22Rv1 (cell line): ENCODE measurements at regions not wholly inside any gene's neighbourhood (a gene's known extent, or its start where the extent isn't known, plus 50 kb on each side); places are given as distances from the start of the nearest gene placed in this dataset.
"Not testable (repeated sequence)": the region's sequence is repeated elsewhere in the genome, so short reads cannot be mapped to it uniquely, and the experiment has no call there.

Source experiments
- H3K27ac ChIP-seq: fragments of 450-650 bp; 2 replicates; pipeline ENCODE4 v1.5.1; 2017
- CTCF ChIP-seq: fragments of 450-650 bp; IDR thresholded peaks from 2 replicates; pipeline ENCODE4 v1.5.1; 2017; ENCODE audit warnings: mild to moderate bottlenecking
- ZFX ChIP-seq: fragments of 450-650 bp; IDR thresholded peaks from 2 replicates; pipeline ENCODE4 v1.6.1; 2017; ENCODE audit warnings: antibody characterized with exemption, borderline replicate concordance

- TF ChIP-seq CTCF (no peak), ZFX (no peak)
- H3K27ac ChIP-seq, result no peak overlapping the region
Measured at GRCh38 chr3:118803096-118803476, 231.6 kb downstream of the IGSF11 start.

GRCh38 chr3:118805007-118805406 is 229.6 kb downstream of the IGSF11 start:
- TF ChIP-seq ZFX (no peak), CTCF (no peak)
- no peak overlapping the region for H3K27ac ChIP-seq

- TF ChIP-seq CTCF (no peak), ZFX (no peak)
- no peak overlapping the region for H3K27ac ChIP-seq
Measured at GRCh38 chr3:118806423-118806822, 228.2 kb downstream of the IGSF11 start.

- H3K27ac ChIP-seq, result not testable (repeated sequence)
Measured at GRCh38 chr3:118807349-118807748, 227.3 kb downstream of the IGSF11 start.

DNA sequence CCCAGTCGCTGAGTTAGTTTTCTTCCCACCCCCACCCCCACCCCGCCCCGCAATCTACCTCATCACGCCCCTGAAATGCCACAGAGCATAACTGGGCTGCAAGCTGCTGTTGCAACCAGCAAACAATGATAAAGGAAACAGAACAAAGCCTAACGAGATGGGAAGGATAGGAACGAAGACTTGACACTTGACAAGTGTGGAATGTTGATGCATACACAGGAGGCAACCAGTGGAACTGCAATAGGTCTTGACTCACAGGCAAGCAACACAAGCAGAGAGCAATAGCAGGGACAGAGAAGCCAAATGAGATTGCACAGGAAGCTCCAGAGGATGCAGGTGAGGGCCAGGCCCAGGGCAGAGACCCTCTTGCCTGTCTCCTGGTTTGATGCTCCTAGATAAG is 225.9 kb downstream of the IGSF11 start:
- no peak for TF ChIP-seq CTCF
- TF ChIP-seq ZFX, result no peak
- no peak overlapping the region for H3K27ac ChIP-seq

GRCh38 chr3:118809696-118810498 is 224.7 kb downstream of the IGSF11 start:
- no peak overlapping the region for H3K27ac ChIP-seq
- no peak for TF ChIP-seq ZFX
- no peak for TF ChIP-seq CTCF

- H3K27ac ChIP-seq, result no peak overlapping the region
- TF ChIP-seq CTCF (no peak), ZFX (no peak)
Measured at GRCh38 chr3:118810499-118811035, 224.1 kb downstream of the IGSF11 start.
